H9 (cell line): ENCODE measurements at regions not wholly inside any gene's neighbourhood (a gene's known extent, or its start where the extent isn't known, plus 50 kb on each side); places are given as distances from the start of the nearest gene placed in this dataset.

Experiments
- DNase-seq: peaks from one replicate; pipeline ENCODE4 v3.0.0-alpha.2; 2017
- H2AFZ ChIP-seq: one replicate; pipeline ENCODE4 v1.6.1; 2013; ENCODE audit warnings: mild to moderate bottlenecking, low read length, control low read depth, moderate library complexity
- H2AK5ac ChIP-seq: 2 replicates; pipeline ENCODE4 v1.6.1; 2013; ENCODE audit warnings: low read length, control low read depth, mixed read lengths; ENCODE audit not compliant: insufficient read length
- H2BK120ac ChIP-seq: one replicate; pipeline ENCODE4 v1.6.1; 2013; ENCODE audit warnings: low read depth, mild to moderate bottlenecking, low read length, control low read depth, inconsistent platforms; ENCODE audit not compliant: poor library complexity, severe bottlenecking
- H2BK12ac ChIP-seq: 2 replicates; pipeline ENCODE4 v1.6.1; 2013; ENCODE audit warnings: low read length, control low read depth, mixed read lengths, low read depth; ENCODE audit not compliant: insufficient read length
- H2BK15ac ChIP-seq: 2 replicates; pipeline ENCODE4 v1.6.1; 2013; ENCODE audit warnings: low read depth, low read length, control low read depth
- H2BK20ac ChIP-seq: one replicate; pipeline ENCODE4 v1.6.1; 2013; ENCODE audit warnings: low read depth, mild to moderate bottlenecking, low read length, control low read depth, inconsistent platforms; ENCODE audit not compliant: poor library complexity, severe bottlenecking
- H2BK5ac ChIP-seq: 2 replicates; pipeline ENCODE4 v1.6.1; 2013; ENCODE audit warnings: low read length, control low read depth, mixed read lengths; ENCODE audit not compliant: insufficient read length
- H3K14ac ChIP-seq: 2 replicates; pipeline ENCODE4 v1.6.1; 2013; ENCODE audit warnings: low read length, control low read depth; ENCODE audit not compliant: insufficient read depth
- H3K18ac ChIP-seq: 2 replicates; pipeline ENCODE4 v1.6.1; 2013; ENCODE audit warnings: low read depth, mild to moderate bottlenecking, mixed read lengths, low read length, control low read depth; ENCODE audit not compliant: insufficient read length
- H3K23ac ChIP-seq: 2 replicates; pipeline ENCODE4 v1.6.1; 2013; ENCODE audit warnings: low read length, control low read depth, mixed read lengths, low read depth; ENCODE audit not compliant: insufficient read length
- H3K23me2 ChIP-seq: 2 replicates; pipeline ENCODE4 v1.6.1; 2013; ENCODE audit warnings: low read depth, mild to moderate bottlenecking, mixed read lengths, low read length, control low read depth; ENCODE audit not compliant: insufficient read length, poor library complexity, severe bottlenecking
- H3K27ac ChIP-seq: 2 replicates; pipeline ENCODE4 v1.5.1; 2013; ENCODE audit warnings: low read length, control low read depth, mixed read lengths, low read depth; ENCODE audit not compliant: insufficient read length
- H3K27me3 ChIP-seq: 2 replicates; pipeline ENCODE4 v1.6.1; 2013; ENCODE audit warnings: low read length, control low read depth, inconsistent platforms; ENCODE audit not compliant: insufficient read depth
- H3K4ac ChIP-seq: 2 replicates; pipeline ENCODE4 v1.6.1; 2013; ENCODE audit warnings: low read depth, mild to moderate bottlenecking, control low read depth, inconsistent platforms, low read length, moderate library complexity
- H3K4me1 ChIP-seq: 2 replicates; pipeline ENCODE4 v1.6.1; 2013; ENCODE audit warnings: low read length, control low read depth, inconsistent platforms; ENCODE audit not compliant: insufficient read depth
- H3K4me2 ChIP-seq: 2 replicates; pipeline ENCODE4 v1.6.1; 2013; ENCODE audit warnings: low read length, control low read depth, mixed read lengths; ENCODE audit not compliant: insufficient read length, insufficient read depth
- H3K56ac ChIP-seq: 2 replicates; pipeline ENCODE4 v1.6.1; 2013; ENCODE audit warnings: low read depth, mild to moderate bottlenecking, mixed read lengths, low read length, control low read depth; ENCODE audit not compliant: insufficient read length
- H3K79me1 ChIP-seq: 2 replicates; pipeline ENCODE4 v1.6.1; 2013; ENCODE audit warnings: low read depth, mild to moderate bottlenecking, moderate library complexity, low read length, control low read depth, inconsistent platforms; ENCODE audit not compliant: insufficient read depth, poor library complexity, severe bottlenecking
- H3K79me2 ChIP-seq: 2 replicates; pipeline ENCODE4 v1.6.1; 2013; ENCODE audit warnings: low read length, control low read depth, inconsistent platforms; ENCODE audit not compliant: insufficient read depth
- H3K9ac ChIP-seq: 2 replicates; pipeline ENCODE4 v1.6.1; 2013; ENCODE audit warnings: low read length, control low read depth, mixed read lengths; ENCODE audit not compliant: insufficient read length; ENCODE audit errors: extremely low read depth
- H3K9me3 ChIP-seq: one replicate; pipeline ENCODE4 v1.6.1; 2013; ENCODE audit warnings: low read depth, low read length, inconsistent platforms; ENCODE audit not compliant: control insufficient read depth
- H3T11ph ChIP-seq: one replicate; pipeline ENCODE4 v1.6.1; 2013; ENCODE audit warnings: mild to moderate bottlenecking, low read length, control low read depth, inconsistent platforms
- H4K20me1 ChIP-seq: one replicate; pipeline ENCODE4 v1.6.1; 2013; ENCODE audit not compliant: control insufficient read depth, insufficient read length, insufficient read depth
- H4K5ac ChIP-seq: 2 replicates; pipeline ENCODE4 v1.6.1; 2013; ENCODE audit warnings: low read depth, mild to moderate bottlenecking, mixed read lengths, low read length, control low read depth; ENCODE audit not compliant: insufficient read length
- H4K8ac ChIP-seq: replicated peaks from 2 replicates; pipeline ENCODE4 v1.6.1; 2013; ENCODE audit warnings: low read length, control low read depth, mixed read lengths, low read depth; ENCODE audit not compliant: insufficient read length
- H4K91ac ChIP-seq: 2 replicates; pipeline ENCODE4 v1.6.1; 2013; ENCODE audit warnings: low read depth, mild to moderate bottlenecking, moderate library complexity, mixed read lengths, low read length, control low read depth; ENCODE audit not compliant: insufficient read length
- H3K27ac Mint-ChIP-seq, 3 experiments: 2 replicates in 2 of 3; 3 replicates in 1 of 3; pipeline ENCODE4 v1.8.0; 2020 to 2021; ENCODE audit warnings: mixed read lengths in 3 of 3, mild to moderate bottlenecking in 1 of 3, moderate library complexity in 1 of 3
- H3K27me3 Mint-ChIP-seq: 2 replicates; pipeline ENCODE4 v1.8.0; 2021; ENCODE audit warnings: low read depth, mild to moderate bottlenecking, moderate library complexity, mixed read lengths
- H3K36me3 Mint-ChIP-seq, 3 experiments: 2 replicates in 2 of 3; 3 replicates in 1 of 3; pipeline ENCODE4 v1.8.0; 2020 to 2021; ENCODE audit warnings: low read depth in 3 of 3, mixed read lengths in 3 of 3; ENCODE audit not compliant: insufficient read depth in 1 of 3
- H3K4me1 Mint-ChIP-seq, 2 experiments: 2 replicates each; pipeline ENCODE4 v1.8.0; 2020; ENCODE audit warnings: mixed read lengths in 2 of 2
- H3K4me3 Mint-ChIP-seq, 2 experiments: 2 replicates in 1 of 2; 3 replicates in 1 of 2; pipeline ENCODE4 v1.8.0; 2020 to 2021; ENCODE audit warnings: mild to moderate bottlenecking in 2 of 2, mixed read lengths in 2 of 2, moderate library complexity in 1 of 2
- H3K9me3 Mint-ChIP-seq, 2 experiments: 2 replicates in 1 of 2; 3 replicates in 1 of 2; pipeline ENCODE4 v1.8.0; 2020; ENCODE audit warnings: mild to moderate bottlenecking in 2 of 2, mixed read lengths in 2 of 2, moderate library complexity in 1 of 2
- CTCF ChIP-seq: fragments of 200-600 bp; sonication (generic); conservative IDR thresholded peaks from 3 replicates; pipeline ENCODE4 v1.8.0; 2021; ENCODE audit warnings: antibody characterized with exemption, mild to moderate bottlenecking
- WGBS: extraction: QIAGEN DNeasy Blood & Tissue Kit; methylation state at CpG from one replicate; pipeline ENCODE4 v1.1.7; 2013; ENCODE audit warnings: missing lambda C conversion rate, low lambda C conversion rate, mixed read lengths; ENCODE audit not compliant: insufficient read length; ENCODE audit errors: extremely low coverage; 5-methylcytosine and 5-hydroxymethylcytosine counted together

- peaks cover 0 to 7% of the 10 kb centered on the region in 2 experiments; a peak in 3 of 5 replicates for H3K9me3 Mint-ChIP-seq
- Histone ChIP-seq H4K8ac (no peak overlapping the region), H2AK5ac (no peak overlapping the region), H3K79me2 (no peaks in the 10 kb centered on the region), H2BK5ac (no peak overlapping the region), H2BK20ac (no peak overlapping the region), H2AFZ (no peak overlapping the region), H2BK120ac (no peak overlapping the region), H3K18ac (no peak overlapping the region), H4K20me1 (no peaks in the 10 kb centered on the region), H4K91ac (no peak overlapping the region), H3K4ac (no peak overlapping the region), H3K14ac (no peak overlapping the region), H3K4me2 (no peak overlapping the region), H2BK12ac (no peak overlapping the region), H3K23me2 (no peaks in the 10 kb centered on the region), H3K23ac (no peak overlapping the region), H3T11ph (no peak overlapping the region), H3K27me3 (no peaks in the 10 kb centered on the region), H3K56ac (no peak overlapping the region), H3K4me1 (no peaks in the 10 kb centered on the region), H3K9ac (no peak overlapping the region), H2BK15ac (no peak overlapping the region), H3K79me1 (no peaks in the 10 kb centered on the region), H3K9me3 (no peaks in the 10 kb centered on the region), H4K5ac (no peak overlapping the region), H3K27ac (no peak overlapping the region)
- no peak for DNase-seq
- H3K27me3 Mint-ChIP-seq, result no peaks in the 10 kb centered on the region
- H3K4me1 Mint-ChIP-seq, result no peaks in the 10 kb centered on the region
- WGBS, result no CpG with 5 or more reads among the region's 21 CpGs
- no peak for TF ChIP-seq CTCF
- H3K27ac Mint-ChIP-seq, result no peak overlapping the region
- H3K36me3 Mint-ChIP-seq, result peaks cover 0 to 4% (median 3%) of the 10 kb centered on the region in 3 experiments; a peak in 3 of 7 replicates
- H3K4me3 Mint-ChIP-seq, result no peak overlapping the region
Observed at GRCh38 chr2:183264890-183265535, 140.8 kb downstream of the NUP35 start.
